NCI-H187 (cell line): ENCODE measurements at regions not wholly inside any gene's neighbourhood (a gene's known extent, or its start where the extent isn't known, plus 50 kb on each side); places are given as distances from the start of the nearest gene placed in this dataset.

Experiments
- DNase-seq, 2 experiments: peaks; one replicate each; lab custom pipeline; 2025; lab: John Stamatoyannopoulos, UW

DNA sequence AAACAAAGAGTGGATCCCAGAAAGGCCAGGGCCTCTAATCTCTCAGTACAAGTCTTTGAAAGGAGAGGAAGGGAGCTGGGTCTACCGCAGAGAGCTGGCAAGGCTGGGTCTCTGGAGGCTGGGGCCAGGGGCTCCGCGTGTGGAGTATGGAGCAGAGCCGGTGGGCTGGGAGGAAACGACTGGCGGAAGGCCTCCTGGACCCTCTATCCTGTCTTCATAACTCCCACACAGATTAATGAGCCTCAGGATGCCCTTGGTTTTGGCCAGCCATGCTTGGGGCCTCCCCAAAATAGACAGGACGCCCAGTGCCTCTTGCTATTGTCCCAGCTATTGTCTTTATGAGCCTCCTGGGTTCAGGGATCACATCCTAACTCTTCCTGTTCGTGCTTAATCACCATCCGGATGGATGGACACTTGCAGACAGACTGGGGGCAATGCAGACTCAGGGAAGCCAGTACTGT is 306.4 kb downstream of the DHX35 start:
- no peak for DNase-seq

GRCh38 chr20:39266989-39267388 is 304.8 kb downstream of the DHX35 start:
- DNase-seq, result no peak

DNA sequence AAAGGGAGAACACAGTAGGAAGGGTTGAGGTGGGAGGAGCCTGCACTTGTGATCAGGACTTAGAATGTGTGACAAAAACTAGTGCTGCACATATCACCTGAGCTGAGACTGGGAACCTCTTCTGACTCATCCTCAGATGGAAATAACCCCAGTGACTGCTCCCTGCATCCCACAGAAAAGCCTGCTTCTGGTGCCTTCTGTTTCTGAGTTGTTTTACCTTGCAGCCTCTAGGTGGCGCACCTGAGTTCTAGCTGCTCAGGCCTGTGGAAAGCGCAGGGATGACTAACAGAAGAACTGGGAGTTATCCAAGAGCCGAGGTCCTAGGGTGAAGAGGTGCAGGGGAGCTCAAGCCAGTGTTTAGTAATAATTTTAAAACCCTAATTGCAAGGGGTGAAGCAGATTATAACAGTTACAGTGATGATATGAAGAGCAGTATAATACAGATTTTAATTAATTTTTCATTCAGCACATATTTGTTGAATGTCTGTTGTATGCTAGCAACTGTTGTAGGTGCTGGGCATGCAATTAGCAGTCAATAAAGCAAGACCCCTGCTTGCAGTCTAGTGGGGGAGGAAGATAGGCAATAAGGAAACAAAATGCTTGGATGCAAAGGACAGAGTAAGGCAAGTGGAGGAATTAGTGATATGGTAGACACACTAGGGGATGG is 302.5 kb downstream of the DHX35 start:
- peak; percentile 4 to 14 for DNase-seq

DNA sequence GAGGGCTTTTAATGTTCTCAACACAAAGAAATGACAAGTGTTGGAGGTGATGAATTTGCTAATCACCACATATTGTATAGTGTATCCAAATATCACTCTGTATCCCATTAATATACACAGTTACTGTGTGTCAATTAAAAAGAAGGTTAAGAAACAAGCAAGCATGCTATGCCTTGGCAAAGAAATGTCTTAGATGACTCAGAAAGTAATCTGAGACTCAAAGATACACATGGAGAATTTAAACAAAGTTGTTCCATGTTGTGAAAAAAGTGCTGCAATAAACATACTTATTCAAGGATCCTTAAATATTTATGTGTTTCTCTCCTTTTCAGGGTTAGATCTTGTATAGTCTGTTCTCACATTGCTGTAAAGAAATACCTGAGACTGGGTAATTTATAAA is 300.9 kb downstream of the DHX35 start:
- DNase-seq, result no peak

- no peak for DNase-seq
These were observed 297.7 kb downstream of the DHX35 start for GRCh38 chr20:39259808-39260207.

- DNase-seq, result no peak
These were observed 297.1 kb downstream of the DHX35 start for GRCh38 chr20:39259010-39259803.

DNA sequence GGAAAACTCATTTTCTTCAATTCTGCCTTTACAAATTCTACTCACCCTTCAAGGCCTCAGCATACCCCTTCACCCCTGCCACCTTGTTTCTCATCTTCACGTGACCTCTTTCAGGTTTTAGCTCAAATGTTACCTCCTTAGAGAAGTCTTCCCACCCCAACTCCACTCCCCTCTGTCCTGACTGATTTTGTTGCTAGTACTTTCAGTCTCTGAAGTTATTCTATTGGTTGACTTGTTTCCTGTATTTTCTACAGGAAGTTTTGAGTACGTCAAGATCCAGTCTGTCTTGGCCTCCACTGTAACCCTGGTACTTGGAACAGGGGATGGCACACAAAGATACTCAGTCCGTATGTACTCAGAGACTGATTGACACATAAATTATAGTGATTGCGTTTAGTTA is 296.1 kb downstream of the DHX35 start:
- DNase-seq, result no peak

DNA sequence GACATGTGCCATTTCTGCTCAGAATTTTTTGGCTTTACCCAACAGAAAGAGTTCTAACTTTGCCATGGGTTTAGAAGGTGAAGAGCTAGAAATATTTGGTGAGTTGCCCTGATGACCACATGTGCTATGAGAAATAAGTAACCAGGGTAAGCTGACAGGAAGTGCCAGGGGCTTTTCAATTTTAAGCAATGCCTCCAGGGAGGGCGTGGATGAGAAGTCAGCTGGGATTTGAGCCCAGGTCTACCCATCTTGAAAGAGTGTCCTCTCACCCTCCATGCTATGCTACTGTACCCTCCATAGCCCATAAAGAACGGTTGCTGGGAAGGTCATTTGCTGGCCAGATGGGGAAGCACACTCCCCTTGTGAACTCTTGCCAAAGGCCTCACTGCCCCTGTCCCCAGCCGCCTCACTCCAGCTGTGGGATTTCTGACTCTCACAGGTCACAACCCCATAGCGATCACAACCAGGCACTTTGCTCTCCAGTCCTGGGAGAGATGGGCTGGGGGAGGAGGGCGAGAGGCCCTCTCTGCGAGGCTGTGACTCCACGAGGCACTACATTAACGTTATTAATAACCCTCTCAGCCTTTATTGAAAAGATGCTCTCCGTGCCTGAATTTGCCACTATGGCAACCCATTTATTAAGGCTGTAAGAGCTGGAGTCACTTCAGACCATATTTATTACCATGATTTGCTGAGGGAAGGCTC is 291.1 kb downstream of the DHX35 start:
- no peak for DNase-seq

- no peak for DNase-seq
These were observed 289.9 kb downstream of the DHX35 start for GRCh38 chr20:39252035-39252434.

GRCh38 chr20:39249798-39250197 is 287.7 kb downstream of the DHX35 start:
- no peak for DNase-seq

DNA sequence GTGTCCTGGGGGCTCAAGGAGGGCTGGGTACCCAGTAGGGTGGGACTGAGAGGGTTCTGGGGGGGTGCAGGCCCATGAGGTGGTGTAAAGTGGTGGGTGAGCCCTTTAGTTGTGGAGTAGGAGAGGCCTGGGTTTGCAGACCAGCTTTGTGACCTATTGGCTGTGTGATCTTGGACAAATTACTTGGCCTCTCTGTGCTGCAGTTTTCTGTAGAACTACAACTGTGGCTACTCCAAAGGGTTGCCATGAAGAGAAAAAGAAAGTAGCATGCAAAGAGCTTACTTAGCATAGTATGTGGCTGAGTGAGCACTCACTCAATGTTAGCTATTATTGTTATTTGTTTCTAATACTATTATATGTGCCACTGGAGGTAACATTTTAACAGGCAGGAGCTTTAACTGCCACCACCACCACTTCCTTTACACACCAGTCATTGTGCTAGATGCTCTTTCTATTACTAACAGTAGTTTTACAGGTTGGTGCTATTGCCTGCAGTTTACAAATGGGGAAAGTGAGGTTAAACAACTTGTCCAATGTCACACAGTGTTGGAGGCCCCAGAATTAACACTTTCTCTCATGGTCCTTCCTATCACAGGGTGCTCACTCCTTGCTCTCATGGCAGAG is 286.8 kb downstream of the DHX35 start:
- no peak for DNase-seq

GRCh38 chr20:39248171-39248861 is 286.2 kb downstream of the DHX35 start:
- no peak for DNase-seq

- DNase-seq, result no peak
These were observed 284.3 kb downstream of the DHX35 start for GRCh38 chr20:39246436-39246835.

DNA sequence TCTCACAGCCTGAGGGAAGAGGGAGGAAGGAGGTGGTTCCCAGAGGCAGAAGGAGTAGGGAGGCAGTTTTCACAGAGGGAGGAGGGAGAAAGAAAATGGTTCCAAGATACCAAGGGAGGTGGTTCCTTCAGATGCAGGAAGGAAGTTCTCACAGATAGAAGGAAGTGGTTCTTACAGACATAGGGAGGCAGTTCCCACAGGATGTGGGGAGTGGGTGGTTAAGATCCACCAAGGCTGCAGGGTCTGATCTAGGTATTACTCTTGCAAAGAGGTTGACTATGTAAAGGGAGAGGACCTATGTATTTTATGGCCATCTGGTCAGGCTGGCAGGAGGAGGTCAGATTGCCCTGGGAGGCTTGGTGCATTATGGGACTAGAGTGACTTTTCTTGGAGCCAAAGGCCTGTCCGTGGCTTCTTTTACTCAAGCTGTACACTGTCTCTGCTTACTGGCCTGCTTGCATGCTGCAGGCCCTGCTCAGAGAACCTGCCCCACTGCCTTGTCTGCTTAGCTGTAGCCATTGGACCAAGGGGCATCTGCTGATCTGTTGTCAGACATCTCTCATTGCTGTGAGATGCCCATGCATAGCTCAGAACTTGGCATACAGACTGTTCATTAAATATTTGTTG is 283.7 kb downstream of the DHX35 start:
- DNase-seq, result no peak

DNA sequence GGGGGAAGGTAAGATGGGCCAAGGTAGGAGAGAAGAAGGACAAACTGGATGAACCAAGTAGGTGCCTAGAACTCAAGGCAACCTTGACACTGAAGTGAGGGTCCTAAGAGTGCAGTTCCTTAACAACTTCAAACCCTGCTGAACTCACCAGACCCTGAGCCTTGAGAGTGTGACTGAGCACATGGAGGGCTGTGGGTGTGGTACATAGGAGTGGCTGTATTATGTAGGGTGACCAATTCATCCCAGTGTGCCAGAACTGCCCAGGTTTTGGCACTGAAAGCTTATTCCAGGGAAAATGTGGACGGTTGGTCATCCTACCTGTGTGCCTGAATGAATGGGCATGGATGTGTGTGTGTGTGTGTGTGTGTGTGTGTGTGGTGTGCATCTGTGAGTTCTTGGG is 281.8 kb downstream of the DHX35 start:
- no peak for DNase-seq

- DNase-seq, result no peak
These were observed 280.5 kb downstream of the DHX35 start for GRCh38 chr20:39242614-39243013.

GRCh38 chr20:39234520-39235095 is 272.5 kb downstream of the DHX35 start:
- no peak for DNase-seq

DNA sequence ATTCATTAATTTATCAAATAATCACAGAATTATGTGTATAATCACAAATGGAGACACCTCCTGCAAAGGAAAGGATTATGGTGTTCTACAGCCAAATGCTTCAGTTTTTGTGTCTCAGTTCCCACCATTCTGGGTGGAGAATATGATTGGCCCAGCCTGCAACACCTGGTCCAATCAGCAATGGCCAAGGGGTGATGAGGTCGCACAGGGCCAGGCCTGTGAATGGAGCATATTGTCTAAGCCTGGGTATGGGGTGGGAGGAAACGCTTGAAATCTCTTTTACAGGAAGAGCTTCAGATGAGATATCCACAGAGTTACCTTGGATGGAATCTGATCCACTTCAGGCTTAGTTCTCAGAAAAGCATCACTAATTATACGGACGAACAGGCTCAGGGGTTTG is 271.6 kb downstream of the DHX35 start:
- no peak for DNase-seq

DNA sequence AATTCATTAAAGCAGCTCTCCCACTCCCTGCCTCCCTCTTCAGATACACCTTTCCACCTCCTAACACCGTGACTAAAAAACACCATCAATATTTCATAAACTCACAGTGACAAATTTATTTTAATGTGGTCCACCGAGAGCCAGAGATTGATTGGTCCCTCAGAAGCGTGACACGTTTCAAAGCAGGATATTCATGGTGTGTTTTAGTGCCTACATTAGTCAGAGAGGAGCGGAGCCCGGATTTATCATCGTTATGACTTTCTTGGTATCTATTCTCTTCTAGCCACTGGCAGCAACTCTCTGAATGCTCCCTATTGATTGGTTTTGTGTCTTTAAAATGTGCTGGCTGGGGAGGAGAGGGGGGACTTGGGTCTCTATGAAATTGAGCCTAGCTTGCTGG is 265.3 kb downstream of the DHX35 start:
- DNase-seq, result no peak

- DNase-seq, result no peak
These were observed 263.8 kb downstream of the DHX35 start for GRCh38 chr20:39225978-39226377.

- DNase-seq, result no peak
These were observed 263.4 kb downstream of the DHX35 start for GRCh38 chr20:39225536-39225935.
